Right cardiac atrium (tissue), 5 donors: ENCODE measurements at regions not wholly inside any gene's neighbourhood (a gene's known extent, or its start where the extent isn't known, plus 50 kb on each side); places are given as distances from the start of the nearest gene placed in this dataset.
A peak's percentile ranks its signal among the peaks of the same experiment; 100 is the strongest.

Source experiments
- ATAC-seq, 2 donors: fragments of 200-7000 bp; cut with Tn5 transposase; one replicate each; pipeline versions ENCODE4 v1.8.0 to v1.9.1; 2020; ENCODE audit warnings: moderate library complexity in 2 of 2, mild to moderate bottlenecking in 1 of 2
- DNase-seq, 3 donors: peaks; one replicate each; pipeline ENCODE4 v3.0.0-alpha.2; 2020
- H3K27ac ChIP-seq: one replicate; pipeline ENCODE4 v1.5.1; 2013; ENCODE audit warnings: mild to moderate bottlenecking, low read length, control low read depth, moderate library complexity
- H3K27me3 ChIP-seq: one replicate; pipeline ENCODE4 v1.6.1; 2013; ENCODE audit not compliant: control insufficient read depth, insufficient read depth
- H3K4me1 ChIP-seq: one replicate; pipeline ENCODE4 v1.6.1; 2013; ENCODE audit warnings: low read length; ENCODE audit not compliant: control insufficient read depth, insufficient read depth
- H3K4me3 ChIP-seq: one replicate; pipeline ENCODE4 v1.5.1; 2013; ENCODE audit warnings: low read length, control low read depth
- H3K9me3 ChIP-seq: one replicate; pipeline ENCODE4 v1.6.1; 2013; ENCODE audit warnings: low read length; ENCODE audit not compliant: control insufficient read depth
- WGBS: extraction: QIAGEN DNeasy Blood & Tissue Kit; methylation state at CpG from one replicate; pipeline ENCODE4 v1.1.7; 2013; 5-methylcytosine and 5-hydroxymethylcytosine counted together
- intact Hi-C, 4 donors: fragments of 100-400 bp; cut with DNase I; formaldehyde crosslinking; loops; one replicate each; pipeline versions ENCODE4 v1.11.0 to v1.14.0; 2022 to 2023
- microRNA-seq, 2 donors: library from miRNA; unstranded; fragments of <30 nt; microRNA quantifications; one replicate each; pipeline ENCODE4 v1.2.0, GENCODE V29; 2020 to 2021
- donor health status: healthy with polysubstance abuse.
- donor health status: DM: no; HTN: yes; CAD: no.
- donor health status: DM: no; HTN: no; CAD: no.
- donor health status: DM: no; HTN: yes; CAD: no; lungs with severe emphysema.
- donor health status: DM: yes; HTN: yes; CAD: no.

- no peaks in the 10 kb centered on the region for H3K27me3 ChIP-seq
- no peak overlapping the region for H3K27ac ChIP-seq
- WGBS, result 64% methylated on average over 9 of the region's 9 CpGs
- no peak overlapping the region for H3K4me3 ChIP-seq
- intact Hi-C loops, result no loop called here
- no peaks in the 10 kb centered on the region for H3K4me1 ChIP-seq
- DNase-seq, result no peak
- no peaks in the 10 kb centered on the region for H3K9me3 ChIP-seq
- no peak for ATAC-seq
Observed at GRCh38 chr9:106798016-106798799, 64.8 kb upstream of the ZNF462 start.

GRCh38 chr9:106799152-106799551 lies 63.8 kb upstream of the ZNF462 start:
- Histone ChIP-seq H3K4me1 (no peaks in the 10 kb centered on the region), H3K4me3 (no peak overlapping the region), H3K27me3 (no peaks in the 10 kb centered on the region), H3K9me3 (no peaks in the 10 kb centered on the region), H3K27ac (no peak overlapping the region)
- peak in 1 of 2 donors; percentile 23 for ATAC-seq
- 45% methylated on average over 4 of the region's 4 CpGs for WGBS
- intact Hi-C loops, result no loop called here
- DNase-seq, result no peak

- no peak overlapping the region for H3K27ac ChIP-seq
- intact Hi-C loops, result no loop called here
- ATAC-seq (no peak), DNase-seq (no peak)
- H3K4me3 ChIP-seq, result no peak overlapping the region
- no peaks in the 10 kb centered on the region for H3K27me3 ChIP-seq
- no peaks in the 10 kb centered on the region for H3K4me1 ChIP-seq
- 80% methylated on average over 6 of the region's 6 CpGs for WGBS
- H3K9me3 ChIP-seq, result no peaks in the 10 kb centered on the region
Observed at GRCh38 chr9:106800701-106801270, 62.2 kb upstream of the ZNF462 start.

- H3K27me3 ChIP-seq, result no peaks in the 10 kb centered on the region
- H3K9me3 ChIP-seq, result no peaks in the 10 kb centered on the region
- whole genome bisulfite sequencing, result 88% methylated on average over 2 of the region's 2 CpGs
Observed at GRCh38 chr9:106801816-106802215, 61.1 kb upstream of the ZNF462 start.

More at GRCh38 chr9:106801816-106802215, 61.1 kb upstream of the ZNF462 start:
- Histone ChIP-seq H3K4me1 (no peaks in the 10 kb centered on the region), H3K27ac (no peak overlapping the region), H3K4me3 (no peak overlapping the region)
- intact Hi-C loops, result no loop called here
- no peak for ATAC-seq
- no peak for DNase-seq

Small RNA genes lying in the stretch of these regions (microRNA-seq; reads per million reads assigned to microRNA genes)
- gene MIR8081, result 0 reads per million in 2 donors
